IPS DF 19.7 (cell line): ENCODE measurements at regions not wholly inside any gene's neighbourhood (a gene's known extent, or its start where the extent isn't known, plus 50 kb on each side); places are given as distances from the start of the nearest gene placed in this dataset.
"Not testable (repeated sequence)": the region's sequence is repeated elsewhere in the genome, so short reads cannot be mapped to it uniquely, and the experiment has no call there.

Source experiments
- DNase-seq: peaks from one replicate; pipeline ENCODE4 v3.0.0-alpha.2; 2013; ENCODE audit warnings: low read depth, low spot score

GRCh38 chr3:20648921-20649381, 462.9 kb upstream of the SGO1 start:
- DNase-seq = no peak

- no peak for DNase-seq
Measured at GRCh38 chr3:20648294-20648693, 462.3 kb upstream of the SGO1 start.

- no peak for DNase-seq
Measured at GRCh38 chr3:20646425-20646824, 460.4 kb upstream of the SGO1 start.

- no peak for DNase-seq
Measured at GRCh38 chr3:20645340-20645739, 459.3 kb upstream of the SGO1 start.

GRCh38 chr3:20637729-20638128, 451.7 kb upstream of the SGO1 start:
- no peak for DNase-seq

GRCh38 chr3:20622304-20622703, 436.3 kb upstream of the SGO1 start:
- no peak for DNase-seq

- not testable (repeated sequence) for DNase-seq
Measured at GRCh38 chr3:20618621-20619020, 432.6 kb upstream of the SGO1 start.

- DNase-seq = not testable (repeated sequence)
Measured at GRCh38 chr3:20618181-20618580, 432.2 kb upstream of the SGO1 start.

GRCh38 chr3:20615982-20616381, 430.0 kb upstream of the SGO1 start:
- DNase-seq = not testable (repeated sequence)

GRCh38 chr3:20608054-20608738, 422.2 kb upstream of the SGO1 start:
- no peak for DNase-seq

- DNase-seq = no peak
Measured at GRCh38 chr3:20604659-20605058, 418.7 kb upstream of the SGO1 start.

- no peak for DNase-seq
Measured at GRCh38 chr3:20589275-20589674, 403.3 kb upstream of the SGO1 start.

GRCh38 chr3:20588781-20589180, 402.8 kb upstream of the SGO1 start:
- DNase-seq = no peak

GRCh38 chr3:20583648-20584047, 397.6 kb upstream of the SGO1 start:
- DNase-seq = no peak

GRCh38 chr3:20576228-20576627, 390.2 kb upstream of the SGO1 start:
- no peak for DNase-seq

- DNase-seq = no peak
Measured at GRCh38 chr3:20575146-20575545, 389.1 kb upstream of the SGO1 start.

GRCh38 chr3:20574746-20575145, 388.7 kb upstream of the SGO1 start:
- DNase-seq = no peak

GRCh38 chr3:20573175-20573574, 387.2 kb upstream of the SGO1 start:
- no peak for DNase-seq

- no peak for DNase-seq
Measured at GRCh38 chr3:20572473-20572872, 386.5 kb upstream of the SGO1 start.

GRCh38 chr3:20569310-20569709, 383.3 kb upstream of the SGO1 start:
- DNase-seq = no peak

- no peak for DNase-seq
Measured at GRCh38 chr3:20564966-20565365, 379.0 kb upstream of the SGO1 start.

- DNase-seq = no peak
Measured at GRCh38 chr3:20563985-20564384, 378.0 kb upstream of the SGO1 start.

- no peak for DNase-seq
Measured at GRCh38 chr3:20563251-20563650, 377.2 kb upstream of the SGO1 start.

- no peak for DNase-seq
Measured at GRCh38 chr3:20561166-20561565, 375.2 kb upstream of the SGO1 start.
